ENCODE measurements at regions not wholly inside any gene's neighbourhood (a gene's known extent, or its start where the extent isn't known, plus 50 kb on each side); places are given as distances from the start of the nearest gene placed in this dataset.

GRCh38 chr11:76267556-76267955 lies 61.3 kb upstream of the WNT11 start:
- TF ChIP-seq CSRNP3 (CRISPR knock-in tag; IDR thresholded peaks at IDR 0.05) (no peak), CSDC2 (CRISPR knock-in tag; IDR thresholded peaks at IDR 0.05) (no peak), TOX (CRISPR knock-in tag; IDR thresholded peaks at IDR 0.05; ENCODE audit: borderline replicate concordance) (no peak), ZFP3 (CRISPR knock-in tag; IDR thresholded peaks at IDR 0.05) (no peak), ARNTL (CRISPR knock-in tag; IDR thresholded peaks at IDR 0.05; ENCODE audit: borderline replicate concordance, low read depth) (no peak), RARB (CRISPR knock-in tag; IDR thresholded peaks at IDR 0.05) (no peak), ESRRG (CRISPR knock-in tag; IDR thresholded peaks at IDR 0.05) (no peak), PATZ1 (CRISPR knock-in tag; IDR thresholded peaks at IDR 0.05; ENCODE audit: borderline replicate concordance) (no peak)

Data from SK-N-SH treated with all-trans-retinoic acid at 6 μM for 48 hours (cell line).